H54 (cell line): ENCODE measurements at regions not wholly inside any gene's neighbourhood (a gene's known extent, or its start where the extent isn't known, plus 50 kb on each side); places are given as distances from the start of the nearest gene placed in this dataset.

Experiments
- DNase-seq: peaks from one replicate; pipeline ENCODE4 v3.0.0; 2011; ENCODE audit warnings: low spot score, mixed read lengths; ENCODE audit not compliant: insufficient read length
- FAIRE-seq: peaks from 3 replicates; lab custom pipeline; 2011; peaks lifted over from hg19 to GRCh38; lab: Jason Lieb, UNC
- POLR2A ChIP-seq: IDR thresholded peaks from 2 replicates; pipeline ENCODE4 v1.6.1; 2011; ENCODE audit warnings: low read depth, mild to moderate bottlenecking, low read length

DNA sequence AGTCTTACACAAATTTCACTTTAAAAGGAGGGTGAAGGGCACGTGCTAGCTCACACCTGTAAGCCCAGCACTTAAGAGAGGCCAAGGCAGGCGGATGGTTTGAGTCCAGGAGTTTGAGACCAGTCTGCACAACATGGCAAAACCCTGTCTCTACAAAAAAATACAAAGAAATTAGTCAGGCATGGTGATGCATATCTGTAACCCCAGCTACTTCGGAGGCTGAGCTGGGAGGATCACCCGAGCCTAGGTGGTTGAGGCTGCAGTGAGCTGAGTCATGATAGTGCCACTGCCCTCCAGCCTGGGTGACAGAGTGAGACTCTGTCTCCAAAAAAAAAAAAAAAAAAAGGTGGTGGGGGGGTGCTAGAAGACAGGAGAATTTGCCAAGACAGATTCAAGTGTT is 237.3 kb upstream of the KLF14 start:
- DNase-seq, result no peak
- FAIRE-seq, result no peak
- no peak for TF ChIP-seq POLR2A

DNA sequence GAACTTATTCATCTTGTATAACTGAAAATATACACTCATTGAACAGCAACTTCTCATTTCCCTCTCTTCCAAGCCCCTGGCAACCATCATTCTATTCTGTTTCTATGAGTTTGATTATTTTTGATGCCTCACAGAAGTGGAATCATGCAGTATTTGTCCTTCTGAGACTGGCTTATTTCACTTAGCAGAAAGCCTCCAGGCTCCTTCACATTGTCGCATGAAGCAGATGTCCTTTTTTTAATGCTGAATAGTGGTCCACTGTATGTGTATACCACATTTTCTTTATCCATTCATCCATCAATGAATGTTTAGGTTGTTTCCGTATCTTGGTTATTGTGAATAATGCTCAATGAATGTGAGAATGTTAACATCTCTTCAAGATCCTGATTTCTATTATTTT is 238.2 kb upstream of the KLF14 start:
- FAIRE-seq, result no peak
- no peak for DNase-seq
- no peak for TF ChIP-seq POLR2A

DNA sequence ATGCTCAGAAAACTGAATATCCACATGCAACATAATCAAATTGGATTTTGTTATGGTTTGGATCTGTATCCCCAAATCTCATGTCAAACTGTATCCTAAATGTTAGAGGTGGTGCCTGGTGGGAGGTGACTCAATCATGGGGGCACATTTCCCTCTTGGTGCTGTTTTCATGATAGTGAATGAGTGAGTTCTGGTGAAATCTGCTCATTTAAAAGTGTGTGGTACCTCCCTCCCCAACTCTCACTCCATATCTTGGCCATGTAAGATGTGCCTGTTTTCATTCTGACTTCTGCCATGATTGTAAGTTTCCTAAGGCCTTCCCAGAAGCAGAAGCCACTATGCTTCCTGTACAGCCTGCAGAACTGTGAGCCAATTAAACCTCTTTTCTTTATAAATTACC is 239.6 kb upstream of the KLF14 start:
- no peak for DNase-seq
- no peak for FAIRE-seq
- TF ChIP-seq POLR2A, result no peak

DNA sequence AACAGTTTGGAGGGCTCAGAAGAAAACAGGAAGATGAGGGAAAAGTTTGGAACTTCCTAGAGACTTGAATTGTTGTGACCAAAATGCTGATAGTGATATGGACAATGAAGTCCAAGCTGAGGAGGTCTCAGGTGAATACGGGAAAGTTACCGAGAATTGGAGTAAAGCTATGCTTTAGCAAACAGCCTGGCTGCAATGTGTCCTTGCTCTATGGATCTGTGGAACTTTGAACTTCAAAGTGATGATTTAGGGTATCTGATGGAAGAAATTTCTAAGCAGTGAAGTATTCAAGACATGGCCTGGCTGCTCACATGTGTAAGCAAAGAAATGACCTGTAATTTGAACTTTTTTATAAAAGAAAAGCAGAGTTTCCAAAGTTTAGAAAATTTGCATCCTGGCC is 240.2 kb upstream of the KLF14 start:
- no peak for TF ChIP-seq POLR2A
- DNase-seq (no peak), FAIRE-seq (no peak)

DNA sequence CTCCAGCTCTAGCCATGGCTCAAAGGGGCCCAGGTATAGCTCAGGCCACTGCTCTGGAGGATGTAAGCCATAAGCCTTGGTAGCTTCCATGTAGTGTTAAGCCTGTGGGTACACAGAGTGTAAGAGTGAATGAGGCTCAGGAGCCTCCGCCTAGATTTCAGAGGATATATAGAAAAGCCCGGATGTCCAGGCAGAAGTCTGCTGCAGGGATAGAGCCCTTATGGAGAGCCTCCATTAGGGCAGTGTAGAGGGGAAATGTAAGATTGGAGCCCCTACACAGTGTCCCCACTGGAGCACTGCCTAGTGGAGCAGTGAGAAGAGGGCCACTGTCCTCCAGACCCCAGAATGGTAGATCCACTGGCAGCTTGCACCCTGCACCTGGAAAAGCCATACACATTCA is 240.8 kb upstream of the KLF14 start:
- FAIRE-seq, result no peak
- no peak for TF ChIP-seq POLR2A
- DNase-seq, result no peak

DNA sequence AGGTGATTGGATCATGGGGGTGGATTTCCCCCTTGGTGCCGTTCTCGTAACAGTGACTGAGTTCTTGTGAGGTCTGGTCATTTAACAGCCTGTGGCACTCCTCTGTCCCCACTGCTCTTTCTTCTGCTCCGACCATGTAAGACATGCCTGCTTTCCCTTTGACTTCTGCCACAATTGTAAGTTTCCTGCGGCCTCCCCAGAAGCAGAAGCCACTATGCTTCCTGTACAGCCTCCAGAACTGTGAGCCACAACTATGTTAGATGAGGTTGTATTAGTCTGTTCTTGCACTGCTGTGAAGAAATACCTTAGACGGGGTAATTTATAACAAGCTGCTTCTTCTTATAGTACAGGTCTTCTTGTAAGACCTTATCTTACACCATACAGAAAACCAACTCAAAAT is 241.7 kb upstream of the KLF14 start:
- DNase-seq (no peak), FAIRE-seq (no peak)
- TF ChIP-seq POLR2A, result no peak

DNA sequence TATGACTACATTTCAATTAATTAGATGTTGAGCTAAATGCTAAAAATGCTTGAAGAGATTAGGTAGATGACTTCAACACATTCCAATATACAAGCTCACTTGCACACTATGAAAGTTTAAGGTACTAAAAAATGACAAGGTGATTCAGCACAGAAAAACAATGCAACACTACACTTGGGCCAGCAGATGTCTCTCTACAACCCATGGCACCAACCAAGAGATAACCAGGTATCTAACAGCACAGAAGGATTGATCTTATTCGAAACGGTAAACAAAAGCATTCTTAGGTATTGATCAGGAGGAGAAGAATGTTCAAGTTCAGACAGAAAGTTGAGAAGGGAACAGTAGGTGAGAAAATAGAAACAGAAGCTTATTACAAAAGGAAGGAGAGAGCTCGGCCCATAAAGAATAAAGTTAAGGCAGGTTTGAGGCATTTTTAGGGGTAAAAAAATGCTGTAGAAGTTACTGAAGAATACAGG is 248.2 kb upstream of the KLF14 start:
- FAIRE-seq, result peak; percentile 91
- no peak for DNase-seq
- TF ChIP-seq POLR2A, result no peak

DNA sequence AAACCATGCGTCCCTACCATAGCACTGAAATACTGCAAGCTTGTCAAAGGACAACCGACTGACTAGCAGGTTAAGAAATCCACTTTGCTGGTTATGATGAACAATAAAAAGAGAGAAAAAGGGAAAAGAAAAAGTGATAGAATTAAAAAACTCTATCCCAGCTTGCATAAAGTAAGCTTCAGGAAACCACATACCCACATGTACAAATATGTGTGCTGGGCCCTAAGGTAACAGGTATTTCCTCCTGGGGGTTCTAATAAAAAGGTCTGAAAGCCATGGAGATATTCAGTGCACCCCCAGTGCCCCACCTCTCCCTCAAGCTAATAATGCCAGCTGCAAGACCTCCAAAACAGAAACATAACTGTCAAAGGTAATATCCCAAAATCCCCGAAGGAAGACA is 248.6 kb upstream of the KLF14 start:
- DNase-seq (no peak), FAIRE-seq (no peak)
- no peak for TF ChIP-seq POLR2A

DNA sequence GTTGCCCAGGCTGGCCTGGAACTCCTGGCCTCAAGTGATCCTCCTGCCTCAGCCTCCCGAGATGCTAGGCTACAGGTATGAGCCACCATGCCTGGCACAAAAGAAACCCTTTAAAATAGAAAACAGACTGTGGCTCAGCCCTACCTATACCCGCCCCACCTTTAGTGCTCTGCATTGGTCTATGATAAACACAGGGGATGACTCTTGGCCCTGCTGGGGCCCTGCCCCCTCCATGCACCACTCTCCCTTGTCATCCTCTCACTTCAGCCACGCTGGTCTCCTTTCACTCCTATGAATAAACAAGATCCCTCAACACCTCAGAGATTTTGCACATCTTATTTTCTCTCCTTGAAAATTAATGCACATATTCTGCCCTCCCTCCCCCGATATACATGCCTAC is 251.4 kb upstream of the KLF14 start:
- FAIRE-seq, result no peak

DNA sequence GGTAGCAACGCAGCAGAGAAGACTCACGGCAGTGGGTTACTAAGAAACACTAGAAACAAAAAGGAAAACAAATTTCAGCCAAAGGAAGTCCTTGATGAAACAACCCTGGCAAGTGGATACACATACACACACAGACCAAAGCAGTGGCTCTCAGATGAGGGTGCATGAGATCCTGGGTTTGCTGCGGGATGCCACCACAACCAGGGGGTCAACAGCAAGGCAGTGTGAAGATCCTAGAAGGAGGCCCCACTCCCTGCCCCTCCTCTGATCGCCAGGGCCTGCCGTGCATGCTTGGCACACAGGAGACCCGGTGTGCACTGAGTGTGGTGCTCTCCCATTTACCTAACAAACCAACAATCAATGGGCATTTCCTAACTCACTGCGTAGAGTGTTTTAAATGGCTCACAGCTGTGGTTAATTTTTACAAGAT is 252.3 kb upstream of the KLF14 start:
- no peak for TF ChIP-seq POLR2A
- FAIRE-seq, result no peak
- DNase-seq, result no peak

More for the DNA sequence above, 251.4 kb upstream of the KLF14 start:
- DNase-seq, result no peak
- no peak for TF ChIP-seq POLR2A

DNA sequence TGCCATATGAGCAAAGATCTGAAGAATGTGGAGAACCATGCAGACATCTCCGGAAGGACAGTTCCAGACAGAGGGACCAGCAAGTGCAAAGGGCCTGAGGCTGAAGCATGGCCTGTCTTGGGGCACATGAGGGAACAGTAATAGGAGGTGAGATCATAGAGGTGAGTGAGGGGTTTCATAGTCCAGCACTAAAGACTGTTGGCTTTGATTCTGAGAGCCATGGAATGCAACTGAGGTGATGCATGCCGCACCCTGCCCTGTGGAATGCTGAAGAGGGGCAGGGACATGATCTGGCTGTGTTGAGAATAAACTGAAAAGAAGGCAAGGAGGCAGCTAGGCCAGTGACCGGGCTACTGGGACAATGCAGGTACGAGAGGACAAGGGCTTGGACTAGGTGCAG is 253.1 kb upstream of the KLF14 start:
- TF ChIP-seq POLR2A, result no peak
- DNase-seq (no peak), FAIRE-seq (no peak)

DNA sequence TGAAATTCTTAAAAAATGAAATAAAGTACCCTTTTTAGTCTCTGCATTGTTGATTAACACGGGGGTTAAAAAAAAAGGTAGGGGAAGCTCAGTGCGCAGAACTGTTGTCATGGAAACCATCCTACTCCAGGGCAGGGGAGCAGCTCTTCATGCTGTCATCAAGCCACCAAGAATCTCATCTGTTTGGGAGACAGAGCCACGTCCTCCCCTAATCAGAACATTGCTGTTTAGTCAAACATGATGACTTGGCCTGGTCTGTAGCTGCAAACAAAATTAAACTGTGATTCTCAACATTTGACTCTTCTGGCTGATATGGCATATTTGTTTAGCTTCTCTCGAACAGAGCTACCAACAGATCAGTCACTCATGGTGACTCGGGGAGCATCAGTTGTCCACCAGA is 254.4 kb upstream of the KLF14 start:
- TF ChIP-seq POLR2A, result no peak
- FAIRE-seq (no peak), DNase-seq (no peak)

DNA sequence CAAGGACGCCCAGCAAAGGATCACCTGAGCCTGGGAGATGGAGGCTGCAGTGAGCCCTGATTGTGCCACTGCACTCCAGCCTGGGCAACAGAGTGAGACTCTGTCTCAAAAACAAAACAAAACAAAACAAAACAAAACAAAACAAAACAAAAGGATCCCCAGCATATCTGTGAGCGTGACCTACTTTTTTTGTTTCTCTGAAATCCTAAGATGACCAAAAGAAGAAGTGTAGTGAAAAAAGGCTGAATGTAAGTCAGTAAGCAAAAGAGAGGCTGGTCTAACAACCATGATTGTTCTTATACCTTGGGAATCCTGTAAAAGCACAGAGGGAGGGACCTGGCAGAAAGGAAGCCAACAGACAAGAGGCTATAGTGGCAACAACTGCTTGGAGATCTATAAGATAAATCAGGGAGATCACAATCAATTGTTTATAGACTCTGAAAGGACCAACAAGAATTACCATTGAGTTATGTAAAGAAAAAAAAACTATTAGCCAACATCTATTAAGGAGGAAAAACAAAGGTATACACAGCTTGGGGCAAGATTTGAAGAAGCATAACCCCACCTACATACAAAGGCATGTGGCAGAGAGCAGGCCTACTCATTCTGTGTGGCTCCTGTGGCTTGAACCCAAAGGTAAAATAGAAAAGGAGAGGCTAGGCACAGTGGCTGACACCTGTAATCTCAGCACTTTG is 255.2 kb upstream of the KLF14 start:
- no peak for DNase-seq
- TF ChIP-seq POLR2A, result no peak
- no peak for FAIRE-seq

DNA sequence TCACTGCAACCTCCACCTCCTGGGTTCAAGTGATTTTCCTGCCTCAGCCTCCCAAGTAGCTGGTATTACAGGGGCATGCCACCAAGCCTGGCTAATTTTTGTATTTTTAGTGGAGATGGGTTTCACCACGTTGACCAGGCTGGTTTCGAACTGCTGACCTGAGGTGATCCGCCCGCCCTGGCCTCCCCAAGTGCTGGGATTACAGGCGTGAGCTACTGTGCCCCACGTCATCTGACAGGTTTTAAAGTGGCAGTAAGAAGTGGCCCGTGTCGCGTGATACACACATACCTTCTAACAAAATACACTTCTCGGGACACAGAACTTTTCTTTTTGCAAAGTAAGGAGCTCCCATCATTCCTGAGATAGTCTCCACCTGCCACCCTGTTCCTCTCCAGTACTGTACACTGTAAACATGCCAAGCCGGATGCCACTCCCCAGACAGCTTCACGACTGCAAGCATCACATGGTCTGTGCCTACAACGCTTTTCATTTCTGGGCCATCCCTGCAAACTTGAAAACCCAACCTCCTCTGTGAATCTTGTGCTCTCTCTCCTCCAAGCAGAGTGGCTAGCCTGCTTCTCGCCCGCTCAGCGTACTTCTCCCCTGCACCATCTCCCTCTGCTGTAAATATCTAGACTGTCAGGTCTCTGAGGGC is 256.3 kb upstream of the KLF14 start:
- DNase-seq (no peak), FAIRE-seq (no peak)
- TF ChIP-seq POLR2A, result no peak
